Fibroblast of gingiva (primary cell): ENCODE measurements at regions not wholly inside any gene's neighbourhood (a gene's known extent, or its start where the extent isn't known, plus 50 kb on each side); places are given as distances from the start of the nearest gene placed in this dataset.

Experiments used
- DNase-seq: peaks from one replicate; pipeline ENCODE4 v3.0.0-alpha.2; 2011; ENCODE audit warnings: low read depth

GRCh38 chr6:129967427-129967826 is 51.0 kb upstream of the L3MBTL3 start:
- DNase-seq: no peak

- DNase-seq: no peak
Measured at GRCh38 chr6:129966125-129966524, 52.3 kb upstream of the L3MBTL3 start.

GRCh38 chr6:129965096-129965495 is 53.3 kb upstream of the L3MBTL3 start:
- no peak for DNase-seq

- no peak for DNase-seq
Measured at GRCh38 chr6:129959358-129959930, 58.9 kb upstream of the L3MBTL3 start.

- DNase-seq: no peak
Measured at GRCh38 chr6:129957941-129958898, 60.2 kb upstream of the L3MBTL3 start.

DNA sequence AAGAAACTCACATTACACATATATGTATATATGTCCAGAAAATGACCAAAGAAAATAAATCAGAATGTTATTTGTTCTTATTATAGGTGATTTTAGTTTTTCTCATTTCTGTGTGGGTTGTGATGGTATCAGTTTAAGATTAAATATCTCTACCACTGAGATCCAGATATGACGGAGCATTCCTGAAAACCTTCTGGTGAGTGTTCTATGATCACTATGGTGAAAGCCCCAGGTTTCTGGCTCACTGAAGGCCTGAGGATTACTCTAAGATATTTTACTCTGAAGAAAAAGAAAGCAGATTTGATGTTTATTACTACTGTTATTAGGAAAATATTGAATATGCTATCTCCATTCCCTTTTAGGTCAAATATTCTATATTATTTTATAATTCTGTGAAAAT is 62.8 kb upstream of the L3MBTL3 start:
- DNase-seq: no peak

DNA sequence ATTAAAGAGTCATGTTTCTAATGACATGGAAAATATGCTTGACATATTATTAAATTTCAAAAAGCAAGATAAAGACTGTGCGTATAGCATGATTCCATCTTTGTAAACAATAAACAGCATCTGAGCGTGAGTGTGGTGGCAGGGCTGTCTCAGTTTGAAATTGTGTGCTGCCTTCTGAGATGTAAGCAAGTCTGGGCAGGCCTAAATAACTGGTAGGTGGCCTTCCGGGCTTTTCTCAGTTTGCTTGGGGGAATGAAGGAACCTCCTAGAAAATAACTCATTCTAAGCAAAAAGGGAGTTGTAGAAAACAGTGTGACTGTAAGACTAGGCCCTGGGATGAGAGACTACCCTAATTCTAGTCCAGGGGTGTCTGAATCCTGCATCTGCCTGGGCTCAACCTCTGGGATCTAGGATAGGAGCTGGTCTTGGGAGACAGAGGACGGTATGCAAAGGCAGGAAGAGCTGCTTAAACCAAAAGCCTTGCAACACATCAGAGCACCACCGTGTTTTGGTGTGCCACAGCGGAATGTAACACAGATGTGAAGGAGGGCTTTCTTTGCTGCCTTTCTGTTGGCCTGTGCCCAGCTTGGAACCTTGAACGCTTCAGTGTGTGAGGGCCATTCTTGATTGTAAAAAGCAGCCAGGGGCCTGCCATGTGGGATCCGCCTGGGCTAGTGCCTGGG is 63.5 kb upstream of the L3MBTL3 start:
- no peak for DNase-seq

GRCh38 chr6:129947797-129948196 is 70.6 kb upstream of the L3MBTL3 start:
- DNase-seq: no peak

- DNase-seq: no peak
Measured at GRCh38 chr6:129946439-129947140, 71.8 kb upstream of the L3MBTL3 start.

DNA sequence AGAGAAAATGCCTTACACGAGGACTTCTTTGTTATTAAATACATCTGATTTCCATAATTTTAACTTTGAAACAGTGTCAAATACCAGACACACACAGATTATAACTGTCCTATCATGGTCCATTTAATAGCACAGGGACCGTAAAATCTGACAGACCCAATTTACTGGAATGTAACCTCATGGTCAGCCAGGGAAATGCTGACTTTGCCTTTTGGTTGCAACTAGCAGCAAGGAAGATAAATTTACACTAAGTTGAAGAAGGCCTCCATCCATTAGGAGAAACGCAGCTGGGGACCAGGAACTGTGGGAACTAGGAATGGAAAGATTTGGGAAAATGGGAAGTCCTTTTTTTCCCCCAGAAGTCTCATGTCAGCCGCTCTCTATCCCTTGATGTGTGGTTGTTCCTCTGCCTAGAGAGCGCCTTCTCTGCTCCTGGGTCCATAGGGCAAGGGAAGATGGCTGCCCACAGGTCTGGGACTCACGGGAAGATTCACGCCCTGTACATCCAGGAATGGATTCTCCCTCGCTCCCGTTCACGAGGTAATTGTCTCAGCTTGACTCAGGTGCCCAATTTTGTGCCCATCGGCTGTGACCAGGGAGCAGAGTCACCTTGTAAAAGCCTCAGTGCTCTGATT is 74.6 kb upstream of the L3MBTL3 start:
- DNase-seq: no peak

DNA sequence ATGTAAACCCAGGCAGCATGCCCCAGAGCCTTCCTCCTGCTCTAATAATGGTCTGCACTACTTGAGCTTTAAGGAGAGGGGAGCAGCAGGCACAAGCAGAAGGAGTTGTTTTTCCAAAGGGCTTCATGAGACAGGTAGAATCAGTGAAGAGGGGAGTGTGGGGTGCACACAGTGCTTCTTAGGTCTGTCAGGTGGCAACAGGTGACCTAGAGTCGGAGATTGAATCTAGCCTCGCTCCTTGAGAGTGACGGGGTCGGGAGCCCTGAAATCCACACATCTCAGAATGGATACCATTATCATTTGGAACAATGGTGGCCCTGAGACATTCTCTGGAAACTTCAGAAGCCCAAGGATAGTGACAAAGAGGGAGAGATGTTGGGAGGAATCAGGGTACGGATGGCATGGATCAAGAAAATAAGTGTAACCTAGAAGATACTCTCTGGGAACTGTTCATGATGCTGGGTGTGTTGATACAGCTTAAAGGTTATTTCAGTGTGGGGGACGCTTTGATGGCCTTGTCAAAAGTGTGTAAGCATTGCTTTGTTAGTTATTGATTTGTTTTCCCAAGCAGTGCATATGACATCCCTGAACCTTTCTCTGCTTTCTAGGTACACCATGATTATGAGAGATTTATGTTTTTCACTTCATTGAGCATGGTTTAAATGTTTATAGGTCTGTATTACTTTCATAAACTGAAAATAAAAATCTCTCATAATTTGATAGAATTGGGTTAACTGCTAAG is 77.8 kb upstream of the L3MBTL3 start:
- no peak for DNase-seq

DNA sequence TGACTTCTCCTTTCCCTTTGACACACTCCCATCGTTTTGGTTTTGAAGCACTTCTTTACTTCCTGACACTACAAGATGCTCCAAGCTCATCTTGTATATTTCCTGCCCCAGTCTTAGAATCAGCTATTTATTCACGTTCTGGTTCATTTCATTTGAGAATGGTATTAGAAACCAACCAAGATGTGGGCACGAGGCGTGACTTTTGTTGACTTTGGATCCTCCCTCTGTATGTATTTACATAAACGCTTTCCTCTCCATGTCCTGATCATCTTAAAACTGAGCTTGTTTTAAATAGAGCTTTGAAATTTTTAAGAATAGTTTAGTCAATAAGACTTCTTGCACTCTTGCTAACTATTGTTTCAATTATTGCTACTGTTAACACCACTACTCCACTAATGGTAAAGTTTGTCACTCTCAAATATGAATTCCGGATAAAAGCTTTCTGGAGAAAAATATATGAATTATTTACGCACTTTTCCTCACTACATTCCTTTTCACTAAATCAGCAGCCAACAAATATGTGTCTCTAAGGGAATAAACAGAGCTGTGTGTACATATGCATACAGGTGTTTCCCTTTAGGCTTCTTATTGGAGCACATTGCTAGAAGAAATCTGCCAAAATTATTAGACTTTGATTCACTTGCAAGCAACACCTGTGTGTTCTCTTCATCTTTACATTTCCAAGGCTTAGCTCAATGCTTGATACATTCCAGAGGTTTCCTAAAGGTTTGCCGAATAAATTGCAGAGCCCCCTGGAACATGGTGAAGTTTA is 77.3 kb upstream of the TMEM244 start:
- DNase-seq: peak; percentile 7

- peak; percentile 59 for DNase-seq
Measured at GRCh38 chr6:129936329-129937165, 75.4 kb upstream of the TMEM244 start.

DNA sequence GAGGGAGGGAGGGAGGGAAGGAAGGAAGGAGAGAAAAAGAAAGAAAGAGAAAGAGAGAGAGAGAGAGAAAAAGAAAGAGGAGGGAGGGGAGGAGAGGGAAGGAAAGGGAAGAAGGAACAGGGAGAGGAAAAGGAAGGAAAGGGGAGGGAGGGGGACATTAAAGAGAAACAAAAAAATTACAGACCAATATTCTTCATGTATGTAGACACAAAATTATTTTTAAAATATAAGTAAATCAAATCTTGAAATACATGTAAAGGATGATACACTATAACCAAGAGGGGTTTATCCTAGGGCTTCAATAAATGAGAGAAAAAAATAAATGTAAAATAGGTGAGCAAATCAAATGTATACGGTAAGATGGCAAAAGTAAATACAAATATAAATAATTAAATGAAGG is 71.2 kb upstream of the TMEM244 start:
- no peak for DNase-seq

GRCh38 chr6:129929433-129929832 is 68.3 kb upstream of the TMEM244 start:
- peak; percentile 90 for DNase-seq

DNA sequence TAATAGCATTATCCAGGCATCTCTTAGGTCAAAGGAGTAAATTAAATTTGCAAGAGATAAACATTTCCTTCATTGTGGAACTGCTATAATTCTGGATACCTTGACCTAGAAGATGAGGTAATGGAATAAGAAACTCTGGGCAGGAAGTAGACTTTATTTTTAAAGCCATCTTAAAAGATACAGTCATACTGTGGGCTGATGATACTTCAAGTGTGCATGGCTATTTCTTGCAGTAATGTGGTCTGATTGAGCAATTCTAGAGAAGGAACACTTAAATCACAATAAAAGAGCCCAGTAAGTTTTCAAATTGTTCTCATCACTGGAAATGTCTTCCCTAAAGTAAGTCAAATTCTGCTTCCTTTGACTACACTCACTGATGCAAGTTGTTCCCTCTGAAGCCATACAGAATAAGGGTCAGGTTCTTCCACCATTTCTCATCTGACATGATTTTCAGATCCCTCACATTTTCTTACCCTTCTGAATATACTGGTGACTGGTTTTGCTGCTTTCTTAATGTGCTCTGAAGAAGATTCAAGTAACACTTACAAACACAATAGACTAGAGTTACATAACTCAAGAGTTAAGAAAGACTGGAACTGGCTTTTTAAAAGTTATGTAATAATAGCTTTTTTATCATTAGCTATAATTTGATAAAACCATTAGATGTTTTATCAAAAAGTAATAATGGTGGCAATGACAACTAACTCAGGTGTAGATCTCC is 62.6 kb upstream of the TMEM244 start:
- peak; percentile 31 for DNase-seq

- DNase-seq: no peak
Measured at GRCh38 chr6:129921169-129921817, 60.2 kb upstream of the TMEM244 start.

- DNase-seq: no peak
Measured at GRCh38 chr6:129920103-129920798, 59.1 kb upstream of the TMEM244 start.
